Sigmoid colon (tissue), 6 donors: ENCODE measurements at regions not wholly inside any gene's neighbourhood (a gene's known extent, or its start where the extent isn't known, plus 50 kb on each side); places are given as distances from the start of the nearest gene placed in this dataset.
"Not testable (repeated sequence)": the region's sequence is repeated elsewhere in the genome, so short reads cannot be mapped to it uniquely, and the experiment has no call there.

Source experiments
- DNase-seq: peaks from one replicate; pipeline ENCODE4 v3.0.0-alpha.2; 2019
- H3K27ac ChIP-seq, 4 donors: fragments of 200-600 bp; sonication (generic); one replicate each; pipeline ENCODE4 v1.5.1; 2016 to 2019; ENCODE audit warnings: mild to moderate bottlenecking in 1 of 4
- H3K27me3 ChIP-seq, 3 donors: fragments of 200-600 bp; sonication (generic); one replicate each; pipeline ENCODE4 v1.5.1; 2019; ENCODE audit warnings: mild to moderate bottlenecking in 1 of 3
- H3K36me3 ChIP-seq, 4 donors: fragments of 200-600 bp; sonication (generic); one replicate each; pipeline ENCODE4 v1.5.1; 2016 to 2019
- H3K4me1 ChIP-seq, 4 donors: fragments of 200-600 bp; sonication (generic); one replicate each; pipeline ENCODE4 v1.5.1; 2017 to 2019
- H3K4me3 ChIP-seq, 4 donors: fragments of 200-600 bp; sonication (generic); one replicate each; pipeline ENCODE4 v1.5.1; 2017 to 2019; ENCODE audit warnings: mild to moderate bottlenecking in 2 of 4, moderate library complexity in 1 of 4
- H3K9me3 ChIP-seq, 4 donors: fragments of 200-600 bp in 3 of 4; sonication (generic) in 3 of 4; one replicate each; pipeline versions ENCODE4 v1.5.1 to v1.6.1; 2013 to 2019
- CTCF ChIP-seq, 4 experiments: fragments of 450-650 bp in 3 of 4; fragments of 200-600 bp in 1 of 4; IDR thresholded peaks; one replicate each; pipeline ENCODE4 v1.5.1; 2016 to 2019; ENCODE audit warnings: antibody characterized with exemption in 4 of 4, mild to moderate bottlenecking in 3 of 4, moderate library complexity in 2 of 4
- EP300 ChIP-seq, 4 donors: sonication (generic); formaldehyde crosslinking; IDR thresholded peaks; one replicate each; pipeline ENCODE4 v1.6.1; 2017; ENCODE audit warnings: antibody characterized with exemption in 4 of 4
- POLR2A ChIP-seq, 2 donors: fragments of 450-650 bp; IDR thresholded peaks; one replicate each; pipeline ENCODE4 v1.6.1; 2016; ENCODE audit warnings: antibody characterized with exemption in 2 of 2, mild to moderate bottlenecking in 2 of 2, moderate library complexity in 2 of 2
- POLR2AphosphoS5 ChIP-seq, 4 donors: sonication (generic); formaldehyde crosslinking; IDR thresholded peaks; one replicate each; pipeline ENCODE4 v1.6.1; 2017; ENCODE audit warnings: antibody characterized with exemption in 4 of 4
- WGBS, 2 donors: extraction: QIAGEN DNeasy Blood & Tissue Kit; methylation state at CpG; one replicate each; pipeline ENCODE4 v1.1.7; 2013; 5-methylcytosine and 5-hydroxymethylcytosine counted together
- intact Hi-C: fragments of 100-400 bp; cut with DNase I; formaldehyde crosslinking; loops from one replicate; pipeline ENCODE4 v1.15.1; 2023
- donor health status: healthy with polysubstance abuse.
- donor health status: healthy.

- H3K4me3 ChIP-seq: no peak overlapping the region
- H3K9me3 ChIP-seq: no peaks in the 10 kb centered on the region
- no peaks in the 10 kb centered on the region for H3K27me3 ChIP-seq
- no peaks in the 10 kb centered on the region for H3K36me3 ChIP-seq
- TF ChIP-seq POLR2A (IDR thresholded peaks at IDR 0.05) (no peak), EP300 (IDR thresholded peaks at IDR 0.05) (no peak), CTCF (IDR thresholded peaks at IDR 0.05) (no peak), POLR2AphosphoS5 (IDR thresholded peaks at IDR 0.05) (no peak)
- no peaks in the 10 kb centered on the region for H3K4me1 ChIP-seq
- H3K27ac ChIP-seq: no peak overlapping the region
- 29 to 79% methylated on average over 5 of the region's 5 CpGs for WGBS, 2 donors
- intact Hi-C loops: no loop called here
- DNase-seq: no peak
These were observed 526.1 kb downstream of the TMEM38B start for GRCh38 chr9:106220415-106220814.

GRCh38 chr9:106228861-106229260 is 534.5 kb downstream of the TMEM38B start:
- Histone ChIP-seq H3K4me3 (no peak overlapping the region), H3K4me1 (peaks cover 0 to 6% (median 3%) of the 10 kb centered on the region in 4 donors), H3K27ac (no peak overlapping the region), H3K36me3 (no peaks in the 10 kb centered on the region), H3K9me3 (no peaks in the 10 kb centered on the region), H3K27me3 (no peaks in the 10 kb centered on the region)
- DNase-seq: no peak
- intact Hi-C loops: no loop called here
- no peak for TF ChIP-seq CTCF (IDR thresholded peaks at IDR 0.05)
- TF ChIP-seq EP300 (IDR thresholded peaks at IDR 0.05): no peak
- TF ChIP-seq POLR2AphosphoS5 (IDR thresholded peaks at IDR 0.05): no peak
- no peak for TF ChIP-seq POLR2A (IDR thresholded peaks at IDR 0.05)
- WGBS, 2 donors: 72 to 77% methylated on average over 3 of the region's 3 CpGs

GRCh38 chr9:106233116-106233515 is 538.8 kb downstream of the TMEM38B start:
- no peak overlapping the region for H3K27ac ChIP-seq
- no peaks in the 10 kb centered on the region for H3K9me3 ChIP-seq
- TF ChIP-seq POLR2A (IDR thresholded peaks at IDR 0.05) (no peak), EP300 (IDR thresholded peaks at IDR 0.05) (no peak), CTCF (IDR thresholded peaks at IDR 0.05) (no peak), POLR2AphosphoS5 (IDR thresholded peaks at IDR 0.05) (no peak)
- DNase-seq: no peak
- no peak overlapping the region for H3K4me3 ChIP-seq
- H3K27me3 ChIP-seq: no peaks in the 10 kb centered on the region
- H3K36me3 ChIP-seq: no peaks in the 10 kb centered on the region
- intact Hi-C loops: no loop called here
- H3K4me1 ChIP-seq: peaks cover 0 to 6% (median 3%) of the 10 kb centered on the region in 4 donors

- H3K27ac ChIP-seq, intact Hi-C loops, H3K4me1 ChIP-seq, H3K36me3 ChIP-seq, DNase-seq, H3K9me3 ChIP-seq, H3K27me3 ChIP-seq, H3K4me3 ChIP-seq: not testable (repeated sequence)
- WGBS, 2 donors: 96% methylated on average over 10 of the region's 10 CpGs
These were observed 566.6 kb downstream of the TMEM38B start for GRCh38 chr9:106260908-106261307.

- no peaks in the 10 kb centered on the region for H3K4me1 ChIP-seq
- no peak overlapping the region for H3K27ac ChIP-seq
- no peak for DNase-seq
- TF ChIP-seq POLR2A (IDR thresholded peaks at IDR 0.05): no peak
- peak in 1 of 4 donors; percentile 22 for TF ChIP-seq POLR2AphosphoS5 (IDR thresholded peaks at IDR 0.05)
- 86 to 89% methylated on average over 6 of the region's 6 CpGs for WGBS, 2 donors
- H3K27me3 ChIP-seq: no peaks in the 10 kb centered on the region
- no peaks in the 10 kb centered on the region for H3K36me3 ChIP-seq
- H3K9me3 ChIP-seq: no peaks in the 10 kb centered on the region
- no peak overlapping the region for H3K4me3 ChIP-seq
- intact Hi-C loops: no loop called here
These were observed 583.6 kb downstream of the TMEM38B start for GRCh38 chr9:106277966-106278365.

GRCh38 chr9:106283769-106284168 is 579.2 kb upstream of the ZNF462 start:
- no peak overlapping the region for H3K27ac ChIP-seq
- intact Hi-C loops: loop anchor here (10.0 kb wide), 1 partner anchor 581 kb away; the partner anchor contains the start of gene ZNF462
- no peak overlapping the region for H3K4me3 ChIP-seq
- no peak for TF ChIP-seq CTCF (IDR thresholded peaks at IDR 0.05)
- no peak for TF ChIP-seq EP300 (IDR thresholded peaks at IDR 0.05)
- no peak for TF ChIP-seq POLR2AphosphoS5 (IDR thresholded peaks at IDR 0.05)
- TF ChIP-seq POLR2A (IDR thresholded peaks at IDR 0.05): no peak
- WGBS, 2 donors: 67 to 85% methylated on average over 5 of the region's 5 CpGs
- H3K36me3 ChIP-seq: no peaks in the 10 kb centered on the region
- DNase-seq: no peak
- H3K27me3 ChIP-seq: no peaks in the 10 kb centered on the region
- H3K4me1 ChIP-seq: peaks cover 0 to 22% (median 18%) of the 10 kb centered on the region in 4 donors
- no peaks in the 10 kb centered on the region for H3K9me3 ChIP-seq
